ENCODE measurements at regions not wholly inside any gene's neighbourhood (a gene's known extent, or its start where the extent isn't known, plus 50 kb on each side); places are given as distances from the start of the nearest gene placed in this dataset.

GRCh38 chr10:130781623-130782022, 529.9 kb downstream of the TCERG1L start:
- TF ChIP-seq, protein P1, sequence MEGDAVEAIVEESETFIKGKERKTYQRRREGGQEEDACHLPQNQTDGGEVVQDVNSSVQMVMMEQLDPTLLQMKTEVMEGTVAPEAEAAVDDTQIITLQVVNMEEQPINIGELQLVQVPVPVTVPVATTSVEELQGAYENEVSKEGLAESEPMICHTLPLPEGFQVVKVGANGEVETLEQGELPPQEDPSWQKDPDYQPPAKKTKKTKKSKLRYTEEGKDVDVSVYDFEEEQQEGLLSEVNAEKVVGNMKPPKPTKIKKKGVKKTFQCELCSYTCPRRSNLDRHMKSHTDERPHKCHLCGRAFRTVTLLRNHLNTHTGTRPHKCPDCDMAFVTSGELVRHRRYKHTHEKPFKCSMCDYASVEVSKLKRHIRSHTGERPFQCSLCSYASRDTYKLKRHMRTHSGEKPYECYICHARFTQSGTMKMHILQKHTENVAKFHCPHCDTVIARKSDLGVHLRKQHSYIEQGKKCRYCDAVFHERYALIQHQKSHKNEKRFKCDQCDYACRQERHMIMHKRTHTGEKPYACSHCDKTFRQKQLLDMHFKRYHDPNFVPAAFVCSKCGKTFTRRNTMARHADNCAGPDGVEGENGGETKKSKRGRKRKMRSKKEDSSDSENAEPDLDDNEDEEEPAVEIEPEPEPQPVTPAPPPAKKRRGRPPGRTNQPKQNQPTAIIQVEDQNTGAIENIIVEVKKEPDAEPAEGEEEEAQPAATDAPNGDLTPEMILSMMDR (IDR thresholded peaks at IDR 0.05): no peak
- no peak for TF ChIP-seq POLR2A (IDR thresholded peaks at IDR 0.05)
